K562 (cell line): ENCODE measurements at regions not wholly inside any gene's neighbourhood (a gene's known extent, or its start where the extent isn't known, plus 50 kb on each side); places are given as distances from the start of the nearest gene placed in this dataset.

ENCODE experiments used
- CBFB ChIP-seq: sonication (generic); formaldehyde crosslinking; IDR thresholded peaks from 2 replicates; pipeline ENCODE4 v1.4.0; 2020; ENCODE audit warnings: mild to moderate bottlenecking, missing genetic modification reagents
- FOXP1 ChIP-seq: sonication (generic); formaldehyde crosslinking; IDR thresholded peaks from 2 replicates; pipeline ENCODE4 v1.8.0; 2022; ENCODE audit warnings: mild to moderate bottlenecking, missing genetic modification reagents

GRCh38 chr18:22489704-22490103, 72.0 kb upstream of the CTAGE1 start:
- TF ChIP-seq FOXP1 (CRISPR knock-in tag) = no peak
- no peak for TF ChIP-seq CBFB
